ENCODE measurements at regions not wholly inside any gene's neighbourhood (a gene's known extent, or its start where the extent isn't known, plus 50 kb on each side); places are given as distances from the start of the nearest gene placed in this dataset.

- DNase-seq (ENCODE audit: low spot score) (no peak), ATAC-seq (no peak)
These were observed 236.5 kb downstream of the ARL4A start for GRCh38 chr7:12923971-12924370.

More at GRCh38 chr7:12923971-12924370, 236.5 kb downstream of the ARL4A start:
- no peaks in the 10 kb centered on the region for H3K27me3 Mint-ChIP-seq (ENCODE audit: insufficient read depth, low read depth, poor library complexity)
- Histone ChIP-seq H3K27ac (ENCODE audit: low read depth) (no peak overlapping the region), H3K4me3 (no peak overlapping the region), H3K9me2 (ENCODE audit: insufficient read depth) (no peaks in the 10 kb centered on the region), H3K36me3 (ENCODE audit: insufficient read depth) (no peaks in the 10 kb centered on the region), H3F3A (replicated peaks; ENCODE audit: low read depth) (no peaks in the 10 kb centered on the region), H4K20me1 (replicated peaks; ENCODE audit: insufficient read depth) (no peaks in the 10 kb centered on the region), H3K4me2 (no peak overlapping the region), H3K27me3 (ENCODE audit: insufficient read depth) (no peaks in the 10 kb centered on the region), H2AFZ (no peak overlapping the region), H3K4me1 (ENCODE audit: insufficient read depth) (no peaks in the 10 kb centered on the region), H3K79me2 (replicated peaks; ENCODE audit: insufficient read depth) (no peaks in the 10 kb centered on the region)
- H3K4me1 Mint-ChIP-seq = peaks cover 10% of the 10 kb centered on the region
- H3K27ac Mint-ChIP-seq = no peak overlapping the region
- H3K9me3 Mint-ChIP-seq = no peaks in the 10 kb centered on the region
- no peaks in the 10 kb centered on the region for H3K36me3 Mint-ChIP-seq (ENCODE audit: low read depth)
- H3K4me3 Mint-ChIP-seq = no peak overlapping the region
- no peak for TF ChIP-seq POLR2AphosphoS5 (IDR thresholded peaks at IDR 0.05; ENCODE audit: low read depth)
- no peak for TF ChIP-seq NANOG (IDR thresholded peaks at IDR 0.05; ENCODE audit: borderline replicate concordance)
- no peak for TF ChIP-seq JUNB (IDR thresholded peaks at IDR 0.05; ENCODE audit: unreplicated experiment)
- TF ChIP-seq CTCF (conservative IDR thresholded peaks at IDR 0.05; ENCODE audit: low read depth in 2 of 2) = no peak
- TF ChIP-seq ZNF462 (CRISPR knock-in tag; IDR thresholded peaks at IDR 0.05) = no peak
- no peak for TF ChIP-seq STAT1 (IDR thresholded peaks at IDR 0.05; ENCODE audit: unreplicated experiment)
- TF ChIP-seq ETS1 (IDR thresholded peaks at IDR 0.05) = no peak
- no peak for TF ChIP-seq ZNF114 (CRISPR knock-in tag; IDR thresholded peaks at IDR 0.05)
- TF ChIP-seq CREB1 (CRISPR knock-in tag; IDR thresholded peaks at IDR 0.05; ENCODE audit: low read depth) = no peak
- TF ChIP-seq ZNF331 (CRISPR knock-in tag; IDR thresholded peaks at IDR 0.05; ENCODE audit: low read depth) = no peak
- no peak for TF ChIP-seq EZH2phosphoT487 (IDR thresholded peaks at IDR 0.05; ENCODE audit: unreplicated experiment)
- no peak for TF ChIP-seq REST (IDR thresholded peaks at IDR 0.05; ENCODE audit: unreplicated experiment)
- TF ChIP-seq EZH2 (IDR thresholded peaks at IDR 0.05; ENCODE audit: low read depth, unreplicated experiment) = no peak

Data from GM23338 (cell line).